GM06990 (cell line): ENCODE measurements at regions not wholly inside any gene's neighbourhood (a gene's known extent, or its start where the extent isn't known, plus 50 kb on each side); places are given as distances from the start of the nearest gene placed in this dataset.
"Not testable (repeated sequence)": the region's sequence is repeated elsewhere in the genome, so short reads cannot be mapped to it uniquely, and the experiment has no call there.

Source experiments
- DNase-seq: peaks from one replicate; pipeline ENCODE4 v3.0.0-alpha.2; 2011; ENCODE audit not compliant: insufficient read length; ENCODE audit errors: extremely low read depth
- H3K27me3 ChIP-seq: replicated peaks from 2 replicates; pipeline ENCODE4 v1.6.0; 2011; ENCODE audit warnings: low read length; ENCODE audit not compliant: control insufficient read depth, insufficient read depth
- H3K36me3 ChIP-seq: 2 replicates; pipeline ENCODE4 v1.5.1; 2011; ENCODE audit warnings: low read length; ENCODE audit not compliant: control insufficient read depth, insufficient read depth
- H3K4me3 ChIP-seq: replicated peaks from 2 replicates; pipeline ENCODE4 v1.5.1; 2011; ENCODE audit warnings: low read depth, mild to moderate bottlenecking, control low read depth, low read length
- TF ChIP-seq, protein P1 (sequence below): IDR thresholded peaks from 2 replicates; pipeline ENCODE4 v1.5.1; 2011; ENCODE audit warnings: low read length, control low read depth, mild to moderate bottlenecking, inconsistent platforms; ENCODE audit not compliant: insufficient read depth, poor library complexity, severe bottlenecking

DNA sequence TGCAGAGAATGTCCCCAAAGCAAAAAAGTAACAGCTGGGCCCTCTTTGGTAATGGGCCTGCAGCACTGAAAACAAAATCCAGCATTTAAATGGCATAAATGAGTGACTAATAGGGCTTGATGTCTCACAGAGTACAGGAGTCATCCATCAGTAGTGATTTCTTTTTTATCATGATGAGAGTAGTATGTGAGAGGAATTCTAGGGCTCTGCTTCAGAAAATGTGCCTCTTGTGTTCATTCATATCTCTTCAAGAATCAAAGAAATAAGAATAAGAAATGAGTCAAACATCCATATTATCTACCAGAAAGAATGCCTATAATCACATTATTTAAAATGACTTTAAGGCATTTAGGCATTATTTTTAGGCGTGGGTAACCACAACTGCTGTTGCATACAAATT is 792.9 kb upstream of the HTR2C start:
- TF ChIP-seq, protein P1, sequence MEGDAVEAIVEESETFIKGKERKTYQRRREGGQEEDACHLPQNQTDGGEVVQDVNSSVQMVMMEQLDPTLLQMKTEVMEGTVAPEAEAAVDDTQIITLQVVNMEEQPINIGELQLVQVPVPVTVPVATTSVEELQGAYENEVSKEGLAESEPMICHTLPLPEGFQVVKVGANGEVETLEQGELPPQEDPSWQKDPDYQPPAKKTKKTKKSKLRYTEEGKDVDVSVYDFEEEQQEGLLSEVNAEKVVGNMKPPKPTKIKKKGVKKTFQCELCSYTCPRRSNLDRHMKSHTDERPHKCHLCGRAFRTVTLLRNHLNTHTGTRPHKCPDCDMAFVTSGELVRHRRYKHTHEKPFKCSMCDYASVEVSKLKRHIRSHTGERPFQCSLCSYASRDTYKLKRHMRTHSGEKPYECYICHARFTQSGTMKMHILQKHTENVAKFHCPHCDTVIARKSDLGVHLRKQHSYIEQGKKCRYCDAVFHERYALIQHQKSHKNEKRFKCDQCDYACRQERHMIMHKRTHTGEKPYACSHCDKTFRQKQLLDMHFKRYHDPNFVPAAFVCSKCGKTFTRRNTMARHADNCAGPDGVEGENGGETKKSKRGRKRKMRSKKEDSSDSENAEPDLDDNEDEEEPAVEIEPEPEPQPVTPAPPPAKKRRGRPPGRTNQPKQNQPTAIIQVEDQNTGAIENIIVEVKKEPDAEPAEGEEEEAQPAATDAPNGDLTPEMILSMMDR, result no peak
- no peak for DNase-seq
- no peak overlapping the region for H3K4me3 ChIP-seq
- H3K27me3 ChIP-seq, result no peaks in the 10 kb centered on the region
- no peaks in the 10 kb centered on the region for H3K36me3 ChIP-seq

DNA sequence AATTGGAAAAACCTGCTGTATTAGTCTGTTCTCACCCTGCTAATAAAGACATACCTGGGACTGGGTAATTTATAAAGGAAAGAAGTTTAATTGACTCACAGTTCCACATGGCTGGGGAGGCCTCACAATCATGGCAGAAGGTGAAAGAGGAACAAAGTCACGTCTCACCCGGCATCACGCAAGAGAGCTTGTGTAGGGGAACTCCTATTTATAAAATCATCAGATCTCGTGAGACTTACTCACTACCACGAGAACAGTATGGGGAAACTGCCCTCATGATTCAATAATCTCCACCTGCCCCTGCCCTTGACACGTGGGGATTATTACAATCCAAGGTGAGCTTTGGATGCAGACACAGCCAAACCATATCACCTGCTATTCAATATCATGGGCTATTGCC is 799.1 kb upstream of the HTR2C start:
- H3K4me3 ChIP-seq, result not testable (repeated sequence)

DNA sequence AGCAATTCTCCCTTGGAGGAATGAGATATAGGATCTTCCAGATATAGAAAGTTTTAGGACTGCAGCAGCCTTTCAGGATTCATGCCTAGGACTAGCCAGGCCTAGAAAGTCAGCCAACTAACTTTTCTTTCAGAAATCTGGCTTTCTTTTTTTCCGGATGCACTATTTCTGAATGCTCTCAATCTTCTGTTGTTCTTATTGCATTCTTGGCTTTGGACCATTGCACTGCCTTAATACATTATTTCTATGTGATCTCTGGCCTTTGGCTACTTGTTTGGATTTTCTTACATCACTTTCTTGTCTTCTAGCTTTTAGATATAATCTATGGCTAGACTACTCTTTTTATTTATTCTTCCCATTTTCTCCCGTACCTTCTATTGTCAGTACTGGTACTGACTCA is 813.1 kb upstream of the HTR2C start:
- TF ChIP-seq, protein P1, result no peak
- H3K4me3 ChIP-seq, result no peak overlapping the region
- no peaks in the 10 kb centered on the region for H3K36me3 ChIP-seq
- H3K27me3 ChIP-seq, result no peaks in the 10 kb centered on the region
- DNase-seq, result no peak

More for the DNA sequence above, 799.1 kb upstream of the HTR2C start:
- not testable (repeated sequence) for H3K36me3 ChIP-seq, H3K27me3 ChIP-seq, DNase-seq

DNA sequence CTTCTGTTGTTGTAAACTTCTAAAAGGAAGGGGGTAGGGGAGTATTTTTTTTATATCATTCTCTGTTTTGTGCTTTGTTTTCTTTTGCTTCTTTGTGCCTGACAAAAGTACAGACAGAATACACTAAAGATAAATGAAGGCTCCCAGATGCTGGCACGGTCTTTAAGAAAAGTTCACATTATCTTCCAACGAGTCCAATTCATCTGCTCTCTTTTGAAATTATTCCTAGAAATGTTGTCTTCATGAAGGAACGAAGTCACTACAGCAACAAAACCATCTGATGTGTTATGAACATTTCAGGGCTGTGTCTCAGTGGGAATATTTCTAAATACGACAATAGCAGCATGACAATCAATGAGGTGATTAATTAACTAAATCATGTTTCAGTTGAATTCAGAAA is 813.8 kb upstream of the HTR2C start:
- H3K36me3 ChIP-seq, result no peaks in the 10 kb centered on the region
- H3K27me3 ChIP-seq, result no peaks in the 10 kb centered on the region
- no peak for DNase-seq
- no peak overlapping the region for H3K4me3 ChIP-seq
- TF ChIP-seq, protein P1, result no peak

DNA sequence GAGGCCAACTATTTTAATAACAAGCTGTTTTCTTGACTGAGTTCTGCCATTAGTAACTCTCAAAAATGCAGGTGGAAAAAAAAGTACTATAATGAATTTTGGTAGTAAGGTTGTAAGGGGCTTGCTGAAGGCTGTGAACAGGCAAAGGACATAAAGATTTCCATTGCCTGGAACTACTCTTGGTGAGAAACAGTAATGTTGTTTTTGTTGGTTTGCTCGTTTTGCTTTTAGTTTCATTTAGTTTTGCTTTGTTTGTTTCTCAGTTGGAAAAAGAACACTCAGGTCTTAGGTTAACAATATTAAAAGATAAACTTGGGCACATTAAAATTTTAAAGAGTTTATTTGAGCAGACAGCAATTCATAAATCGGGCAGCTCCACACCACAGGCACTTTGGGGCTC is 824.5 kb upstream of the HTR2C start:
- Histone ChIP-seq H3K36me3 (no peaks in the 10 kb centered on the region), H3K4me3 (no peak overlapping the region), H3K27me3 (no peaks in the 10 kb centered on the region)
- TF ChIP-seq, protein P1, result no peak
- no peak for DNase-seq

DNA sequence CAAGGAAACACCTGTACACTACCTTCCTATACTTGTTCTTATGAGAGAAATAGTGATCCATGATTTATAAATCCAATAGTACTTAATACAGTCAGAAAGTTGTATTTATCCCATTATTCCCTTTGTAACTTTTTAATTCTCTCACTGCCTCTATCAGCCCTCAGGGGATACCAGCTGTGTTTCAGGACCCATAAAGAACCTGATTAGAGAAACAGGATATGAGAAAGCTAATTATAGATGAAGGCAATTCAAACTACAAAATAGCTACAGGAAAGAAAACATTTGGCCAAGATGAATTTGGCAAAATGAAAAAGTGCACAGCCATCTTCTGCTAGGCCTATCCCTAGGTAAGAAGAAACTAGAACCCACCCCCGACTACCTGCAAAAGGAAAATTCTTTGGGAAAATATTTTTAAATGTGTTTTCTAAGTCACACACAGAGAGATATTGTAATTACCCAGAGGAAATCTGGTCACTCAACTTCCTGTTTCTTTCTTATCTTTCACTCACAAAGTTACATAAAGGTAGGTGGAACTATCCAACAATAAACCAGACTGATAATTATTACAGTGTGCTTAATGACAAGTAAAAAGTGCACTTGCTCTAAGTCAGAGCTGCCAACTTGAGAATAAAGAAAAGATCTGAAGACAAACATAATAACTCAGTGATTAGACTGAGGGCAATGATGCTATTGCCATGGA is 836.5 kb upstream of the HTR2C start:
- TF ChIP-seq, protein P1, result no peak
- Histone ChIP-seq H3K27me3 (no peaks in the 10 kb centered on the region), H3K4me3 (no peak overlapping the region), H3K36me3 (no peaks in the 10 kb centered on the region)
- DNase-seq, result no peak
